BLaER1 treated with 17β-estradiol and CSF1 and Interleukin-3, amounts not matched to agents 10 nM and 100 nM (cell line): ENCODE measurements at regions not wholly inside any gene's neighbourhood (a gene's known extent, or its start where the extent isn't known, plus 50 kb on each side); places are given as distances from the start of the nearest gene placed in this dataset.

Source experiments
- H3K27ac ChIP-seq, 11 experiments: shearing (Covaris generic); formaldehyde crosslinking; 2 replicates each; pipeline ENCODE4 v1.8.1; 2022
- H3K27me3 ChIP-seq, 11 experiments: shearing (Covaris generic); formaldehyde crosslinking; 2 replicates each; pipeline ENCODE4 v1.8.1; 2022
- H3K36me3 ChIP-seq, 11 experiments: shearing (Covaris generic); formaldehyde crosslinking; 2 replicates each; pipeline ENCODE4 v1.8.1; 2022
- H3K4me1 ChIP-seq, 10 experiments: shearing (Covaris generic); formaldehyde crosslinking; 2 replicates each; pipeline ENCODE4 v1.8.1; 2022
- H3K4me2 ChIP-seq, 11 experiments: shearing (Covaris generic); formaldehyde crosslinking; 2 replicates each; pipeline ENCODE4 v1.8.1; 2022
- H3K4me3 ChIP-seq, 10 experiments: shearing (Covaris generic); formaldehyde crosslinking; 2 replicates each; pipeline ENCODE4 v1.8.1; 2022
- H3K9ac ChIP-seq, 11 experiments: shearing (Covaris generic); formaldehyde crosslinking; 2 replicates each; pipeline ENCODE4 v1.8.1; 2022
- H3K9me3 ChIP-seq, 11 experiments: shearing (Covaris generic); formaldehyde crosslinking; replicated peaks in 1 of 11; 2 replicates each; pipeline ENCODE4 v1.8.1; 2022
- H4K20me1 ChIP-seq, 11 experiments: shearing (Covaris generic); formaldehyde crosslinking; 2 replicates each; pipeline ENCODE4 v1.8.1; 2022
- Cebpa-rat ChIP-seq, 11 experiments: shearing (Covaris generic); IDR thresholded peaks; 2 replicates each; pipeline ENCODE4 v1.8.1; 2022

DNA sequence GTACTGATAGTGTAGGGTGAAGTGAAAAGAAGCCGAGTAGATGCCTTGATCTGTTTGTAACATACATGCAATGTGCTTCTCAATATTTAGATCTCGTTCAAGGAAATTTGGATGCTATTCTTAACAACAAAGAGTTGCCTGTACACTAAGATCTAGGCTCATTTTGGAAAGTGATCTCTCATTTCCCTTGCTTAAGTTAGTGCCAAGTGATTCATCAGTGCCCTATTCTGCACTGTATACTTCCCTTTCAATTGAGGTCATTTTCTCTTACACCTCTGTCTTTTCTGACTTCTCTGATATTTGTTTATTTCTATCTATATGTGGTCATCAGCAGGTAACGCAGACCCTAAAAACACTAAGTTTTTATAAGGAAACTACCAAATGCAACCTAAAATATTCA, 528.6 kb upstream of the PTPRD start:
- Histone ChIP-seq H3K4me2 (no peak overlapping the region), H3K36me3 (no peaks in the 10 kb centered on the region), H3K27ac (no peak overlapping the region), H3K9ac (no peak overlapping the region), H3K9me3 (no peaks in the 10 kb centered on the region), H3K4me1 (no peaks in the 10 kb centered on the region), H3K4me3 (no peak overlapping the region), H4K20me1 (no peaks in the 10 kb centered on the region), H3K27me3 (no peaks in the 10 kb centered on the region)
- no peak for TF ChIP-seq Cebpa-rat (IDR thresholded peaks at IDR 0.05)

DNA sequence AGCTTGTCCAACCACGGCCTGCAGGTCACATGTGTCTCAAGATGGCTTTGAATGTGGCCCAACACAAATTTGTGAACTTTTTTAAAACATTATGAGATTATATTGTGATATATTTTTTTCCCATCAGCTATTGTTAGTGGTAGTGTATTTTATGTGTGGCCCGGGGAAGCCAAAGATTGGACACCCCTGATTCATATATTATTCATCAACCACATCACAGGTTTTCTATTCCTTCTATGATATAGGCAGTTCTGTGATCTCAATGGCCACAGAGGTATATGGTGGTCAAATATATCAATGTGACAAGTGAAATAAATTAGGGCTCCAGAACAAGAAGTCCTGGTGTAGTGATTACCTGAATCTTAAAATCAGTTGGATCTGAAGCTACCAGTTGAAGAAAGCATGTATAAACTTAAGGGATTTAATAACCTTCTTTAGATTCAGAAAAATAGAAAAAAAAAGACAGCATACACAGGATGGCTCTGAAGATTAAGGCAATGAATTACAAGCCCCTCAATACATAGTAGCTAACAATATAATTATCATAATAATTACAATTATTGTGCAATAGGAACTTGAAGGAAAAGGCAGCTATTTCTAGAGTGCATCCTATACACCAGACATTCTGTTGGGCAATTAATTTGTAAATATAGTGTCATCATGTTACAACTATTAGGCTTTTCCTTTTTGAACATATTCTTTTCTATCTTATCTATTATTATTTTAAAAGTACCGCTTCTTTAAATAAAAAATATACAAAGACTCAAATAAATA, 530.4 kb upstream of the PTPRD start:
- H3K4me2 ChIP-seq: no peak overlapping the region
- no peaks in the 10 kb centered on the region for H3K4me1 ChIP-seq
- no peaks in the 10 kb centered on the region for H3K9me3 ChIP-seq
- no peak overlapping the region for H3K4me3 ChIP-seq
- 0 out of 22 replicates have a peak, but pooled peaks of 1 of the 11 experiments have one; percentile 41 for TF ChIP-seq Cebpa-rat (IDR thresholded peaks at IDR 0.05)
- H3K27me3 ChIP-seq: no peaks in the 10 kb centered on the region
- no peak overlapping the region for H3K9ac ChIP-seq
- H3K27ac ChIP-seq: no peak overlapping the region
- no peaks in the 10 kb centered on the region for H3K36me3 ChIP-seq
- H4K20me1 ChIP-seq: no peaks in the 10 kb centered on the region

DNA sequence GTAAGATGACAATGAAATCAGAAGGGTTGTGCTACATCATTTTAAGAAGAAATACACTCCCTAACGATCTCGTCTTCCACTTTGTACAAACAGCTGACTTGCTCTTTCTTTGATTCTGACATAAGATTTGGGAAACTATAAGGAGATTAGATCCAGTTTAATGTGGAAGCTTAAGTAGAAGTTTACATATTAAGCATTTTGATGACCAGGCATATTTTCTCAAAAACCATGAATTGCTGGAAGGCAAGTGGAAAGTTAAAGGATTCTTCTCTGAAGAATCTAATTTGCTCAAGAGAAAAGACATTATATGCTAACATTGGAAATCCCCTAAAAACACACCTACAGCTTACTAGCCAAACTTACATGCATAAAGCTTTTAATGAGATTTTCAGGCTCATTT, 531.9 kb upstream of the PTPRD start:
- Histone ChIP-seq H3K4me2 (no peak overlapping the region), H3K36me3 (no peaks in the 10 kb centered on the region), H3K27me3 (no peaks in the 10 kb centered on the region), H3K4me3 (no peak overlapping the region), H3K9ac (no peak overlapping the region), H4K20me1 (no peaks in the 10 kb centered on the region), H3K9me3 (no peaks in the 10 kb centered on the region), H3K27ac (no peak overlapping the region), H3K4me1 (no peaks in the 10 kb centered on the region)
- TF ChIP-seq Cebpa-rat (IDR thresholded peaks at IDR 0.05): no peak

DNA sequence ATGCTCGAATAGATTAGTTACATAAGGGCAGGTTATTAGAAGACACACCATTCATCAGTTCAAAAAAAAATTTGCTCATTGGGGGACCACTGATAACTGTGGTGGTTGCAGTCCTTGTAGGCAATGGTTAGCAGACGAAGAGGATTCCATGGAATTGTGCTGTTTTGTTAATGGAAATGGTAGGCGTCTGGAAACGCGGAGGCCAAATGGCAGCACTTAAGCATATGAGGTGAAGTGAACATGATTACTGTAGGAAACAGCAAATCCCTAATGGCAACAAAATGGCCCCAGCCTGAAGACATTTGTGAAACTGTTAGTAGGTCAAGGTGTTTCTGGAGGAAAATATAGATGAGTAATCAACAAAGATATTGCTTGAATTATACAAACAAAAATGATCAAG, 535.4 kb upstream of the PTPRD start:
- H3K27me3 ChIP-seq: no peaks in the 10 kb centered on the region
- no peaks in the 10 kb centered on the region for H3K36me3 ChIP-seq
- H3K4me3 ChIP-seq: no peak overlapping the region
- H3K9ac ChIP-seq: no peak overlapping the region
- no peaks in the 10 kb centered on the region for H4K20me1 ChIP-seq
- no peak overlapping the region for H3K27ac ChIP-seq
- no peaks in the 10 kb centered on the region for H3K9me3 ChIP-seq
- no peaks in the 10 kb centered on the region for H3K4me1 ChIP-seq
- TF ChIP-seq Cebpa-rat (IDR thresholded peaks at IDR 0.05): no peak
- H3K4me2 ChIP-seq: no peak overlapping the region

DNA sequence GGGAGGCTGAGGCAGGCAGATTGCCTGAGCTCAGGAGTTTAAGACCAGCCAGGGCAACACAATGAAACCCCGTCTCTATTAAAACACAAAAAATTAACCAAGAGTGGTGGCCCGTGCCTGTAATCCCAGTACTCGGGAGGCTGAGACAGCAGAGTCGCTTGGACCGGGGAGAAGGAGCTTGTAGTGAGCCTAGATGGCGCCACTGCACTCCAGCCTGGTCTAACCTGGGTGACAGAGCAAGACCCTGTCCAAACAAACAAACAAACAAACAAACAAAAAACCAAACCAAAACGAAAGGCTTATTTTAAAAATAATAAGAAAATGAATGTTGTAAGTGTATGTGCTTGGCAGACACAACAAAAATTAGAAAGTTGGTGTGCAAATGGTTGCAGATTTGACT, 536.3 kb upstream of the PTPRD start:
- H3K36me3 ChIP-seq: no peaks in the 10 kb centered on the region
- H3K27me3 ChIP-seq: no peaks in the 10 kb centered on the region
- H3K4me2 ChIP-seq: no peak overlapping the region
- no peaks in the 10 kb centered on the region for H4K20me1 ChIP-seq
- no peak for TF ChIP-seq Cebpa-rat (IDR thresholded peaks at IDR 0.05)
- H3K27ac ChIP-seq: no peak overlapping the region
- H3K9ac ChIP-seq: no peak overlapping the region
- H3K4me1 ChIP-seq: no peaks in the 10 kb centered on the region
- no peaks in the 10 kb centered on the region for H3K9me3 ChIP-seq
- no peak overlapping the region for H3K4me3 ChIP-seq

DNA sequence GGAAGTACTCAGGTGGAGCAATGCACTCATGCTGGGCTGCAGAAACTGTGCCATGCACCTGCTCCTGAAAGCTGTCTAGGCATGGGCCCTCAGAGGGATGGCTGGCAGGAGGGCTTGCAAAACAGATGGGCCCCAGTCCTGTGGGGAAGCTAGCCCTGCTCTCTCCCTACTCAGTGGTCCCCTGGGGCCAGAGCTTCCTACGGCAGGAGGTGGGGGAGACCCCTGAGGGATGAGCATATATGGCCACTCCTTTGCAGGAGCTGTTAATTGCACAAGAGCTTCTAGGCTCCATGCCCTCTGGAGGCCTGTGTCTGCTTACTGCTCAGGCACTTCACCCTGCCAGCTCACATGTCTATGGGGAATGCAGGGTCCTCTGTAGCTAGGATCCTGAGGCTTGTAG, 545.3 kb upstream of the PTPRD start:
- Histone ChIP-seq H3K9me3 (peaks cover 0 to 15% (median 8%) of the 10 kb centered on the region in 11 experiments; a peak in 11 of 22 replicates), H3K4me2 (peak overlapping the region in 1 of 11 experiments; percentile 2; a peak in 2 of 22 replicates), H3K36me3 (no peaks in the 10 kb centered on the region), H3K9ac (no peak overlapping the region), H3K4me3 (no peak overlapping the region), H3K4me1 (peaks cover 0 to 6% (median 0%) of the 10 kb centered on the region in 10 experiments; a peak in 1 of 20 replicates), H4K20me1 (no peaks in the 10 kb centered on the region), H3K27me3 (no peaks in the 10 kb centered on the region), H3K27ac (no peak overlapping the region)
- TF ChIP-seq Cebpa-rat (IDR thresholded peaks at IDR 0.05): no peak

DNA sequence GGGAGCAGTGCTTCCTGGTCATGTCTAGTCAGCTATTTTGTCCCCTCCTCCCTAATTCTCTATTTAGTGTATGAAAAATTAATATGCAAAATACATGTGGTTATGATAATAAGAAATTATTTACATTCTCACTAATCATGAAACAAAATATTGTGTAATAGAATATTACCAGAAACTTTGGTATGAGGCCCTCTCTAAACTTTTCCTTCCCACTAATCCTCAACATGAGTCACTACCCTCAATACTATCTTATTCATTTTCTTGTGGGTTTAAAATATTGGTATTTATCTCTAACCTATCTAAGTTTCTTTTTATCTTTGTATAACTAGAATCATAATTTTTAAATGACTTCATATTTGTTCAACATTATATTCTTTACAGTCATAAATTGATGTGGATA, 545.9 kb upstream of the PTPRD start:
- no peaks in the 10 kb centered on the region for H3K27me3 ChIP-seq
- no peak for TF ChIP-seq Cebpa-rat (IDR thresholded peaks at IDR 0.05)
- H4K20me1 ChIP-seq: no peaks in the 10 kb centered on the region
- no peak overlapping the region for H3K4me2 ChIP-seq
- H3K36me3 ChIP-seq: no peaks in the 10 kb centered on the region
- peaks cover 0 to 6% (median 0%) of the 10 kb centered on the region in 10 experiments; a peak in 1 of 20 replicates for H3K4me1 ChIP-seq
- H3K27ac ChIP-seq: no peak overlapping the region
- no peak overlapping the region for H3K4me3 ChIP-seq
- no peak overlapping the region for H3K9ac ChIP-seq
- peaks cover 0 to 15% (median 8%) of the 10 kb centered on the region in 11 experiments; a peak in 11 of 22 replicates for H3K9me3 ChIP-seq

DNA sequence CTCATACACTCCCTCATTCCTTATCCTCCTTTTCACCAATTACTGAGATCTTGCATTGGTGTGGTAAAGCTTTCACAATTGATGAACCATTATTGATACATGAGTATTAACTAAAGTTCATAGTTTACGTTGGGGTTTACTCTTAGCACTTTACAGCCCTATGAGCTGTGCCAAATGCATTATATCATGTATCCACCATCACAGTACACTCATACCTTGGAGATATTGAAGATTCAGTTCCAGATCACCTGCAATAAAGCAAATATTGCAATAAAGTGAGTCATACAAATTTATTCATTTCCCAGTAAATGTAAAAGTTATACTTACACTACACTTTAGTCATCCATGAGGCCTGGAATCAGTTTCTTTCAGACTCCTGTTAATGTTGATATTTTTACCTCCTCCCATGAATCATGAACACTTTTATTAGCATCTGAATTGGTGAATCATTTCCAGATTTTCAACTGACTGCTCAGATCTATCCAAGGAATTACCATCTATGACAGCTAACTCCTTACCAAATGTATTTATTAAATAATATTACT, 546.6 kb upstream of the PTPRD start:
- Histone ChIP-seq H3K4me3 (no peak overlapping the region), H3K27ac (no peak overlapping the region), H3K9me3 (peaks cover 0 to 15% (median 8%) of the 10 kb centered on the region in 11 experiments; a peak in 11 of 22 replicates), H3K36me3 (no peaks in the 10 kb centered on the region), H4K20me1 (no peaks in the 10 kb centered on the region), H3K4me1 (peaks cover 0 to 6% (median 0%) of the 10 kb centered on the region in 10 experiments; a peak in 1 of 20 replicates), H3K27me3 (no peaks in the 10 kb centered on the region), H3K9ac (no peak overlapping the region), H3K4me2 (no peak overlapping the region)
- no peak for TF ChIP-seq Cebpa-rat (IDR thresholded peaks at IDR 0.05)

DNA sequence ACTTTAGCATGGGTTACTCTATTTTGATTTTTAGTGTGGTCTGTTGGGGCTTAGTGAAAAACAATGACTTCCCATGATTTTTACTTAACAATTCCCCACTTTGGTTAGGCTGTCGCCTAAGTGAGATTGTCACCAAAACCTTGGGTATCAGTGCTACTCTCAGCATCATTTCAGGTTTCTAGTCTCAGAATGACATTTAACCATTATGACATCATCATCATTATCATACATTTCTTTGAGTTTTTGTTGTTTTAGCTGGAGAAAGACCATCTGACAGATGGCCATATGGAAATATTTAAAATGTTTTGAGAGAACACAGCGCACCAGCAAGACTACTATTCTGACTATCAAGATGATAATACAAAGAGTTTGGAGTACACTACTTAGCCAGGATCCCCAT, 551.0 kb upstream of the PTPRD start:
- TF ChIP-seq Cebpa-rat (IDR thresholded peaks at IDR 0.05): no peak
- Histone ChIP-seq H3K9me3 (peaks cover 0 to 15% (median 8%) of the 10 kb centered on the region in 11 experiments; a peak in 11 of 22 replicates), H4K20me1 (no peaks in the 10 kb centered on the region), H3K4me1 (no peaks in the 10 kb centered on the region), H3K4me2 (no peak overlapping the region), H3K4me3 (no peak overlapping the region), H3K27me3 (no peaks in the 10 kb centered on the region), H3K9ac (no peak overlapping the region), H3K27ac (no peak overlapping the region), H3K36me3 (no peaks in the 10 kb centered on the region)

DNA sequence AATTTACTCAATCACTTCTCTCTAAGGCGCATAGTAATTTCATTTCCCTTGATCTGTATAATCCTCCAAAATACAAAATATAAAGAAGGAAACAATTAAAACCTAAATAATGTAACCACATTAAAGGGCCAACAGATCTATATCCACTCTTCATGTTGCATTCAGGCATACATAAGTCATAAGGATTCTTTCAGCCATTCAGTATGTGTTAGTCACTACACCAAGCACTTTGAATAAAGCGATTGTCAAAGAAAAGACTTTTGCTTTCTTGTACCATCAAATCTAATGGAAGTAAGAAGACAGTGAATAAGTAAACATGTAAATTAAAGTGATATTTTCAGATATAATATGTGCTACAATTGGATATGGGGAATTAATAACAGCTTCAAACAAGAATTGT, 569.2 kb upstream of the PTPRD start:
- no peak for TF ChIP-seq Cebpa-rat (IDR thresholded peaks at IDR 0.05)
- Histone ChIP-seq H3K27ac (no peak overlapping the region), H3K27me3 (no peaks in the 10 kb centered on the region), H3K4me1 (no peaks in the 10 kb centered on the region), H3K4me3 (no peak overlapping the region), H4K20me1 (no peaks in the 10 kb centered on the region), H3K9ac (no peak overlapping the region), H3K36me3 (no peaks in the 10 kb centered on the region), H3K9me3 (peaks cover 0 to 4% (median 0%) of the 10 kb centered on the region in 11 experiments; a peak in 1 of 22 replicates), H3K4me2 (no peak overlapping the region)
